ENCODE measurements at regions not wholly inside any gene's neighbourhood (a gene's known extent, or its start where the extent isn't known, plus 50 kb on each side); places are given as distances from the start of the nearest gene placed in this dataset.

DNA sequence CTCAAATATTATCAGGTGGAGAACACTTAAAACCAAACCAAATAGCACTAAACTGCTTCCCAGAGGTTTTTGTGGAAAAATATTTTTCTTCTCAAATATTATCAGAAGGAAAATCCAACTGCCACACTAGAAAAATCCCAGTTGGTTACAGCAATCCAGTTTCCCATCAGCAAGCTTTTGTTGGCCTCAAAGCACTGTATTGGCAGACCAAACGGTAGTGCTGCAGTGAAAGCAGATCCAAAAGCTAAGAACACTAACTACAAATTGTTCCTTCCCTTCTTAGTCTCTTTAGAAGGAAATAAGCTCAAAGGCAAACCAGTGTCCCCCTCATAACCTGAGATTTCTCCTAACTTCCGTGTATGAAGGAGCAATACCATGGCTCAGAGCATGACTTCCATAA is 105.3 kb downstream of the TRIM36 start:
- TF ChIP-seq, protein P1, sequence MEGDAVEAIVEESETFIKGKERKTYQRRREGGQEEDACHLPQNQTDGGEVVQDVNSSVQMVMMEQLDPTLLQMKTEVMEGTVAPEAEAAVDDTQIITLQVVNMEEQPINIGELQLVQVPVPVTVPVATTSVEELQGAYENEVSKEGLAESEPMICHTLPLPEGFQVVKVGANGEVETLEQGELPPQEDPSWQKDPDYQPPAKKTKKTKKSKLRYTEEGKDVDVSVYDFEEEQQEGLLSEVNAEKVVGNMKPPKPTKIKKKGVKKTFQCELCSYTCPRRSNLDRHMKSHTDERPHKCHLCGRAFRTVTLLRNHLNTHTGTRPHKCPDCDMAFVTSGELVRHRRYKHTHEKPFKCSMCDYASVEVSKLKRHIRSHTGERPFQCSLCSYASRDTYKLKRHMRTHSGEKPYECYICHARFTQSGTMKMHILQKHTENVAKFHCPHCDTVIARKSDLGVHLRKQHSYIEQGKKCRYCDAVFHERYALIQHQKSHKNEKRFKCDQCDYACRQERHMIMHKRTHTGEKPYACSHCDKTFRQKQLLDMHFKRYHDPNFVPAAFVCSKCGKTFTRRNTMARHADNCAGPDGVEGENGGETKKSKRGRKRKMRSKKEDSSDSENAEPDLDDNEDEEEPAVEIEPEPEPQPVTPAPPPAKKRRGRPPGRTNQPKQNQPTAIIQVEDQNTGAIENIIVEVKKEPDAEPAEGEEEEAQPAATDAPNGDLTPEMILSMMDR (IDR thresholded peaks at IDR 0.05; ENCODE audit: low read depth, low read length) = no peak
- no peak for TF ChIP-seq EZH2phosphoT487 (IDR thresholded peaks at IDR 0.05; ENCODE audit: low read depth)

Measured in OCI-LY3 (cell line).